Thymus (tissue), 11 donors: ENCODE measurements at regions not wholly inside any gene's neighbourhood (a gene's known extent, or its start where the extent isn't known, plus 50 kb on each side); places are given as distances from the start of the nearest gene placed in this dataset.
"Not testable (repeated sequence)": the region's sequence is repeated elsewhere in the genome, so short reads cannot be mapped to it uniquely, and the experiment has no call there.

ENCODE experiments used
- DNase-seq, 9 donors: peaks; one replicate each; pipeline ENCODE4 v3.0.0-alpha.2; 2013; ENCODE audit warnings: low spot score in 9 of 9, low read depth in 6 of 9, missing footprints in 1 of 9
- H3K27ac ChIP-seq, 2 donors: one replicate each; pipeline ENCODE4 v1.5.1; 2013; ENCODE audit warnings: control low read depth in 1 of 2, low read depth in 1 of 2, low read length in 1 of 2, mild to moderate bottlenecking in 1 of 2, moderate library complexity in 1 of 2
- H3K27me3 ChIP-seq, 2 donors: one replicate each; pipeline ENCODE4 v1.5.1; 2013; ENCODE audit warnings: low read length in 1 of 2; ENCODE audit not compliant: control insufficient read depth in 2 of 2, insufficient read depth in 1 of 2
- H3K36me3 ChIP-seq, 2 donors: one replicate each; pipeline ENCODE4 v1.5.1; 2013; ENCODE audit warnings: low read length in 1 of 2, mild to moderate bottlenecking in 1 of 2, moderate library complexity in 1 of 2; ENCODE audit not compliant: control insufficient read depth in 2 of 2, insufficient read depth in 2 of 2
- H3K4me1 ChIP-seq, 2 donors: one replicate each; pipeline ENCODE4 v1.5.1; 2013; ENCODE audit warnings: low read length in 2 of 2; ENCODE audit not compliant: control insufficient read depth in 2 of 2, insufficient read depth in 2 of 2
- H3K4me3 ChIP-seq, 2 donors: one replicate each; pipeline ENCODE4 v1.5.1; 2013; ENCODE audit warnings: low read length in 2 of 2, control low read depth in 1 of 2, mild to moderate bottlenecking in 1 of 2
- H3K9me3 ChIP-seq, 2 donors: one replicate each; pipeline ENCODE4 v1.5.1; 2013; ENCODE audit warnings: low read length in 1 of 2, mild to moderate bottlenecking in 1 of 2; ENCODE audit not compliant: control insufficient read depth in 2 of 2, insufficient read depth in 1 of 2
- WGBS: extraction: QIAGEN DNeasy Blood & Tissue Kit; methylation state at CpG from one replicate; pipeline ENCODE4 v1.1.7; 2013; 5-methylcytosine and 5-hydroxymethylcytosine counted together
- donor health status: healthy.

- H3K27me3 ChIP-seq, result no peaks in the 10 kb centered on the region
- no peaks in the 10 kb centered on the region for H3K9me3 ChIP-seq
- 58% methylated on average over 9 of the region's 9 CpGs for WGBS
- H3K36me3 ChIP-seq, result no peaks in the 10 kb centered on the region
- no peak overlapping the region for H3K27ac ChIP-seq
- H3K4me3 ChIP-seq, result no peak overlapping the region
- DNase-seq, result no peak
- H3K4me1 ChIP-seq, result no peaks in the 10 kb centered on the region
Observed at GRCh38 chr11:79510960-79511359, 70.1 kb upstream of the TENM4 start.

GRCh38 chr11:79508461-79508860 is 67.6 kb upstream of the TENM4 start:
- no peaks in the 10 kb centered on the region for H3K9me3 ChIP-seq
- H3K4me1 ChIP-seq, result no peaks in the 10 kb centered on the region
- 72% methylated on average over 3 of the region's 3 CpGs for WGBS
- no peak overlapping the region for H3K27ac ChIP-seq
- DNase-seq, result no peak
- H3K4me3 ChIP-seq, result no peak overlapping the region
- H3K36me3 ChIP-seq, result no peaks in the 10 kb centered on the region
- no peaks in the 10 kb centered on the region for H3K27me3 ChIP-seq

- WGBS, result 47% methylated on average over 7 of the region's 7 CpGs
- Histone ChIP-seq H3K36me3 (no peaks in the 10 kb centered on the region), H3K4me3 (no peak overlapping the region), H3K4me1 (no peaks in the 10 kb centered on the region), H3K27ac (no peak overlapping the region), H3K27me3 (no peaks in the 10 kb centered on the region), H3K9me3 (no peaks in the 10 kb centered on the region)
- no peak for DNase-seq
Observed at GRCh38 chr11:79507706-79508105, 66.9 kb upstream of the TENM4 start.

GRCh38 chr11:79506734-79507344 is 66.0 kb upstream of the TENM4 start:
- H3K4me1 ChIP-seq, result no peaks in the 10 kb centered on the region
- H3K9me3 ChIP-seq, result no peaks in the 10 kb centered on the region
- WGBS, result 52% methylated on average over 11 of the region's 11 CpGs
- no peak overlapping the region for H3K27ac ChIP-seq
- no peaks in the 10 kb centered on the region for H3K27me3 ChIP-seq
- no peaks in the 10 kb centered on the region for H3K36me3 ChIP-seq
- no peak for DNase-seq
- H3K4me3 ChIP-seq, result no peak overlapping the region

- Histone ChIP-seq H3K4me1 (no peaks in the 10 kb centered on the region), H3K4me3 (no peak overlapping the region), H3K27ac (no peak overlapping the region), H3K36me3 (no peaks in the 10 kb centered on the region), H3K9me3 (no peaks in the 10 kb centered on the region), H3K27me3 (no peaks in the 10 kb centered on the region)
- whole genome bisulfite sequencing, result 89% methylated on average over 3 of the region's 3 CpGs
- DNase-seq, result no peak
Observed at GRCh38 chr11:79506124-79506523, 65.3 kb upstream of the TENM4 start.

DNA sequence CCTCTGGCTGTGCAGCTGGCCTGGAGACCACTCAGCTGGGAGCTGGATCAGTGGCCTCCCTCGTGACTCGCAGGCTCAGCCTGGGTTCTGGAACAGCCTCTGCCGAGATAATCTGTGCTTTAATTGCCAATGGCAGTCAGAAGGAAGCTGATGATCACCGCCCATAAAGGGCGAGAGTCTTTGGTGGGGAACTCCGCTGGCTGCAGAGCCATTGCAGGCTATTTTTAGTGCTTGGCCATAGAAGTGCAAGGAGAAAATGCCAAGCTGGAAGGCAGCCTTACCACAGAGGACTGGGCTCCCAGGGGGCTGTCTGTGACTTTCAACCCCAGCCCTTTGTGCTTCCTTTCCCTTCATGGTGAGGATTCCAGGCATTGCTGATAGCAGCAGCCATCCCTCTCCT is 62.2 kb upstream of the TENM4 start:
- H3K36me3 ChIP-seq, result no peaks in the 10 kb centered on the region
- H3K9me3 ChIP-seq, result no peaks in the 10 kb centered on the region
- no peaks in the 10 kb centered on the region for H3K27me3 ChIP-seq
- WGBS, result 59% methylated on average over 6 of the region's 6 CpGs
- no peak overlapping the region for H3K4me3 ChIP-seq
- H3K4me1 ChIP-seq, result no peaks in the 10 kb centered on the region
- no peak overlapping the region for H3K27ac ChIP-seq
- no peak for DNase-seq

DNA sequence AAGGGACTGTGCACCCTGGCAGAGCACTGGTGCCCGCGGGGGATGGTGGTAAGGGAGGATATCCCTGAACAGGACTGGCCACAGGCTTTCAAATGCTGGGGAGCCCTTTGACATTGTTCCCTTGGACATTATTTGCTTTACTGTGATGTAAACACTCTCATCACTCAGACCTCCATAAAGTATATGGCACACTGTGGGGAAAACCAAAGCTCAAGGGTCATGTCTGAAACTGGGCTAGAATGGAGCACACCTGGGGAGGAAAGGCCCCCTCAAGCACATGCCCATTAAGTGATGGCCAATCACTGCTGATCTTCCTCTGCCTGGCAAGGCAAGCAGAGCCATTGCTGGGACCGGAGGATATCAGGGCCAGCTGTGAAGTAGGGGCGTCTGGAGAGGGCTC is 60.9 kb upstream of the TENM4 start:
- Histone ChIP-seq H3K27ac (no peak overlapping the region), H3K4me3 (no peak overlapping the region), H3K9me3 (no peaks in the 10 kb centered on the region), H3K36me3 (no peaks in the 10 kb centered on the region), H3K27me3 (no peaks in the 10 kb centered on the region), H3K4me1 (no peaks in the 10 kb centered on the region)
- no peak for DNase-seq
- 84% methylated on average over 4 of the region's 4 CpGs for WGBS

DNA sequence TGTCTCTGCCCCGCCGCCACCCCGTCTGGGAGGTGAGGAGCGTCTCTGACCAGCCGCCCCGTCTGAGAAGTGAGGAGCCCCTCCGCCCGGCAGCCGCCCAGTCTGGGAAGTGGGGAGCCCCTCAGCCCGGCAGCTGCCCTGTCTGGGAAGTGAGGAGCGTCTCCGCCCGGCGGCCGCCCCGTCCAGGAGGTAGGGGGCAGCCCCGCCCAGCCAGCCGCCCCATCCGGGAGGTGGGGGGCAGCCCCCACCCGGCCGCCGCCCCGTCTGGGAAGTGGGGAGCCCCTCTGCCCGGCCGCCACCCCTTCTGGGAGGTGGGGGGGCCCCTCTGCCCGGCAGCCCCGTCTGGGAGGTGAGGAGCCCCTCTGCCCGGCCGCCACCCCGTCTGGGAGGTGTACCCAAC is 59.1 kb upstream of the TENM4 start:
- H3K27ac ChIP-seq, H3K36me3 ChIP-seq, H3K27me3 ChIP-seq, DNase-seq, H3K4me3 ChIP-seq, H3K4me1 ChIP-seq, H3K9me3 ChIP-seq: not testable (repeated sequence)
- 93% methylated on average over 30 of the region's 30 CpGs for WGBS

- Histone ChIP-seq H3K9me3 (no peaks in the 10 kb centered on the region), H3K4me3 (no peak overlapping the region), H3K27me3 (no peaks in the 10 kb centered on the region), H3K4me1 (no peaks in the 10 kb centered on the region), H3K36me3 (no peaks in the 10 kb centered on the region), H3K27ac (no peak overlapping the region)
- DNase-seq, result no peak
- 66% methylated on average over 4 of the region's 4 CpGs for WGBS
Observed at GRCh38 chr11:79498667-79499066, 57.8 kb upstream of the TENM4 start.
